ENCODE measurements at regions not wholly inside any gene's neighbourhood (a gene's known extent, or its start where the extent isn't known, plus 50 kb on each side); places are given as distances from the start of the nearest gene placed in this dataset.

DNA sequence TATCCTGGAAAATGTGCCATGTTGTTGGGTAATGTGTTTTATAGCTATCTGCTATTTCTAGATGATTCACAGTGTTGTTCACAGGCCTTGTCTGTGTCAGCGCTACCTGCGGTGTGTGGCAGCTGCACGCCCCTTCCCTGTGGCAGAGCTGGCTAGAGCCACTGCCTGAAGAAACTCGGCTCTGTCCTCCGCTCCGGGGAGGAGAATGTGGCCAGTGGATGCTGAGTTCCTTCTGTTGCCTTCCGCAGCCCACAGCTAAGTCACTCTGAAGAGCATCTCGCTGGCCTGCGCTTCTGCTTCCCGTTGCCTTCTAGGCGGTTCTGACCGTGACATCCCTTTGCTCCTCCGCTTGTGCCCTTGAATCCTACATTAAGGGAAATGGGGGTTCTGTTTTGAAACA is 135.1 kb downstream of the PLG start:
- TF ChIP-seq, protein P1, sequence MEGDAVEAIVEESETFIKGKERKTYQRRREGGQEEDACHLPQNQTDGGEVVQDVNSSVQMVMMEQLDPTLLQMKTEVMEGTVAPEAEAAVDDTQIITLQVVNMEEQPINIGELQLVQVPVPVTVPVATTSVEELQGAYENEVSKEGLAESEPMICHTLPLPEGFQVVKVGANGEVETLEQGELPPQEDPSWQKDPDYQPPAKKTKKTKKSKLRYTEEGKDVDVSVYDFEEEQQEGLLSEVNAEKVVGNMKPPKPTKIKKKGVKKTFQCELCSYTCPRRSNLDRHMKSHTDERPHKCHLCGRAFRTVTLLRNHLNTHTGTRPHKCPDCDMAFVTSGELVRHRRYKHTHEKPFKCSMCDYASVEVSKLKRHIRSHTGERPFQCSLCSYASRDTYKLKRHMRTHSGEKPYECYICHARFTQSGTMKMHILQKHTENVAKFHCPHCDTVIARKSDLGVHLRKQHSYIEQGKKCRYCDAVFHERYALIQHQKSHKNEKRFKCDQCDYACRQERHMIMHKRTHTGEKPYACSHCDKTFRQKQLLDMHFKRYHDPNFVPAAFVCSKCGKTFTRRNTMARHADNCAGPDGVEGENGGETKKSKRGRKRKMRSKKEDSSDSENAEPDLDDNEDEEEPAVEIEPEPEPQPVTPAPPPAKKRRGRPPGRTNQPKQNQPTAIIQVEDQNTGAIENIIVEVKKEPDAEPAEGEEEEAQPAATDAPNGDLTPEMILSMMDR (IDR thresholded peaks at IDR 0.05; ENCODE audit: low read depth, low read length), result no peak
- no peak overlapping the region for H3K4me3 ChIP-seq (ENCODE audit: low read depth, low read length)

DNA sequence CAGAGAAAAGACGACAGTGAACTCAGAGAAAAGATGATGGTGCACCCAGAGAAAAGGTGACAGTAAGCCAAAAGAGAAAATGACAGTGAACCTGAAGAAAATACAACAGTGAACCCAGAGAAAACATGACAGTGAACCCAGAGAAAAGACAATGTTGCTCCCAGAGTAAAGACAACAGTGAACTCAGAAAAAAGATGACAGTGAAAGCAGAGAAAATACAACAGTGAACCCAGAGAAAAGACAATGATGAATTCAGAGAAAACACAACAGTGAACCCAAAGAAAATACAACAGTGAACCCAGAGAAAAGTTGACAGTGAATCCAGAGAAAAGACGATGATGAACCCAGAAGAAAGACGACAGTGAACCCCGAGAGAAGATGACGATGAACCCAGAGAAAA is 140.5 kb upstream of the MAP3K4 start:
- H3K4me3 ChIP-seq (ENCODE audit: low read depth, low read length), result no peak overlapping the region
- TF ChIP-seq, protein P1 (IDR thresholded peaks at IDR 0.05; ENCODE audit: low read depth, low read length), result no peak

DNA sequence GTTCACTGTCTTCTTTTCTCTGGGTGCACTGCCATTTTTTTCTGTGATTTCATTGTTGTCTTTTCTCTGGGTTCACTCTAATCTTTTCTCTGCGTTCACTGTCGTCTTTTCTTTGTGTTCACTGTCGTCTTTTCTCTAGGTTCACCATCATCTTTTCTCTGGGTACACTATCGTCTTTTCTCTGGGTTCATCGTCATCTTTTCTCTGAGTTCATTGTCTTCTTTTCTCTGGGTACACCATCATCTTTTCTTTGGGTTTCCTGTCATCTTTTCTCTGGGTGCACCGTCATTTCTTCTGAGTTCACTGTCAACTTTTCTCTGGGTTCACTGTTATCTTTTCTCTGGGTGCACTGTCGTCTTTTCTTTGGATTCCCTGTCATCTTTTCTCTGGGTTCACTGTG is 137.6 kb upstream of the MAP3K4 start:
- TF ChIP-seq, protein P1 (IDR thresholded peaks at IDR 0.05; ENCODE audit: low read depth, low read length), result no peak
- H3K4me3 ChIP-seq (ENCODE audit: low read depth, low read length), result no peak overlapping the region

DNA sequence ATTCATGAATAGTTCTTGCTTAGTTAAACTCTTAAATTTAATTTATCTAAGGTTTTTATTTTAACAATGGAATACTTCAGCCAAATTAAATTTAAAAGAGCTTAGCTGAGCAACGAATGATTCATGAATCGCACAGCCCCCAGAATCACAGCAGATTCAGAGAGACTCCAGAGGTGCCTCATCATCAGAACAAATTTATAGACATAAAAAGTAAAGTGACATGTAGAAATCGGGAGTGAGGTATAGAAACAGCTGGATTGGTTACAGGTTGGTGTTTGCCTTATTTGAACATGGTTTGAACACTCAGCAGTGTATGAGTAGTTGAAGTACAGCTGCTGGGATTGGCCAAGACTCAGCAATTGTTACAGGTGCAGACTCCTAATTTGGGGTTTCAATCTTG is 132.7 kb upstream of the MAP3K4 start:
- no peak overlapping the region for H3K4me3 ChIP-seq (ENCODE audit: low read depth, low read length)
- TF ChIP-seq, protein P1 (IDR thresholded peaks at IDR 0.05; ENCODE audit: low read depth, low read length), result no peak

DNA sequence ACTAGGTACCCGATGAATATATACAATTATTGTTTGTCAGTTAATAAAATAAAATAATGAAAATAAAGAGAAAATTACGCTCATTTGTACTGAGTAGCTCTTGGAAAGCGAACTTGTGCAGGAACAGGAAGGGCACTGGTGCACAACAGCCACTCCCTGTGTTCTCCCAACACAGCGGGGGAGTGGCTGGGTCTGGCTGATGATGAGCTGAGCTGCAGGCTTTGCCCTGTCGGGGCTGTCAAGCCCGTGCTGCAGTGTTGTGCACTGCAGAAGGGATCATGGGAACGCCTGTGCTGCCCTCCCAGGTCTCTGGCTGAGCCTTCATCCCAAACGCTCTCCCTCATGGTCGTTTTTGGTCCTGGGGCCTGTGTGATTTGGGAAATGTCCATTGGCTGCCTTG is 131.7 kb upstream of the MAP3K4 start:
- TF ChIP-seq, protein P1 (IDR thresholded peaks at IDR 0.05; ENCODE audit: low read depth, low read length), result no peak

DNA sequence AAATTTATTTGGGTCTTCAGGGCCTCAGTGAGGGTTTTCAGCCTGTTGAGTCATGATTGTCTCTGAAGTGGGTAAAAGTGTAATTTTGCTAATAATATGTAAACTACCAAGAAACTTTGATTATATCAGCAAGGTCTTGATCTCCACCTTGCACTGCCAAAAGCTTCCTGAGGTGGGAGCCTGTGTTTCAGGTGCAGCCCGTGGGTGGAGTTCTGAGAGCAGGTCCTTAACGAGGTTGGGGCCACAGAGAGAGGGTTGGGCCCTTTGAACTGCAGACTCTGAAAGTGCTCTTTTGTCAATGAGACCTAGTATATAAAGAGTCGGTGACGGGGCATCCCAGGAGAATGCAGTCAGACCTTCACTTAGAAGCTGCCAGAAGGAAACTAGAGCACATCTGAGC is 129.7 kb upstream of the MAP3K4 start:
- TF ChIP-seq, protein P1 (IDR thresholded peaks at IDR 0.05; ENCODE audit: low read depth, low read length), result no peak

More for the DNA sequence above, 131.7 kb upstream of the MAP3K4 start:
- H3K4me3 ChIP-seq (ENCODE audit: low read depth, low read length), result no peak overlapping the region

DNA sequence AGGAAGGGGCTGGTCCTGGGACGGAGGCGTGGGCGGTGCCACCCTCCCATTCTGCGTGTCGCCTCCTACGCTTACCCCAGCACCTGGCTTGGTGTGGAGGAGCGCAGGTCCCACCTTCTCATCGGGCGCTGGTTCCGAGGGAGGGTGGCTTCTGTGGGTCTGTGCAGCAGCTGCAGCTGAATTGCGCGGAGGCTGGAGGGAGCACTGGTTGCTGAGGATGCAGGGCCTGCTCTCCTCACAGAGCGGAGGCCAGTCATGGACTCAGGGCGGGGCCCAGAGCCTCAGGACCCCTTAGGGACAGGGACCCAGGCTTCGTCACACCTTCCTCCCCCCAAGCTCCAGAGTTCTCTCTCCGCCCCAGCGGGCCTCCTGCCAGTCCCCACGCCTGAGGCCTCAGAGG is 127.8 kb upstream of the MAP3K4 start:
- TF ChIP-seq, protein P1 (IDR thresholded peaks at IDR 0.05; ENCODE audit: low read depth, low read length), result no peak
- H3K4me3 ChIP-seq (ENCODE audit: low read depth, low read length), result no peak overlapping the region

More for the DNA sequence above, 129.7 kb upstream of the MAP3K4 start:
- no peak overlapping the region for H3K4me3 ChIP-seq (ENCODE audit: low read depth, low read length)

Measured in WI38 (cell line).